ENCODE measurements at regions not wholly inside any gene's neighbourhood (a gene's known extent, or its start where the extent isn't known, plus 50 kb on each side); places are given as distances from the start of the nearest gene placed in this dataset.

- H3K79me1 ChIP-seq (ENCODE audit: insufficient read depth, low read depth, low read length, poor library complexity, severe bottlenecking): no peaks in the 10 kb centered on the region
- no peak overlapping the region for H3K9ac ChIP-seq (ENCODE audit: extremely low read depth, insufficient read length, low read length)
- H3K27ac Mint-ChIP-seq: no peak overlapping the region
- H4K8ac ChIP-seq (replicated peaks; ENCODE audit: insufficient read length, low read depth, low read length): no peak overlapping the region
- H3K4me2 ChIP-seq (ENCODE audit: insufficient read depth, insufficient read length, low read length): no peak overlapping the region
- no peak overlapping the region for H2BK5ac ChIP-seq (ENCODE audit: insufficient read length, low read length)
- no peaks in the 10 kb centered on the region for H3K79me2 ChIP-seq (ENCODE audit: insufficient read depth, low read length)
- no peak overlapping the region for H3K14ac ChIP-seq (ENCODE audit: insufficient read depth, low read length)
- H3K4me1 ChIP-seq (ENCODE audit: insufficient read depth, low read length): 0 out of 2 replicates have a peak, but pooled peaks cover 2% of the 10 kb centered on the region
- H4K20me1 ChIP-seq (ENCODE audit: control insufficient read depth, insufficient read depth, insufficient read length): no peaks in the 10 kb centered on the region
- no peak overlapping the region for H2BK120ac ChIP-seq (ENCODE audit: low read depth, low read length, poor library complexity, severe bottlenecking)
- H3K23me2 ChIP-seq (ENCODE audit: insufficient read length, low read depth, low read length, poor library complexity, severe bottlenecking): no peaks in the 10 kb centered on the region
- H3K4me3 Mint-ChIP-seq: no peak overlapping the region
- no peak overlapping the region for H3K4ac ChIP-seq (ENCODE audit: low read depth, low read length)
- H3K36me3 Mint-ChIP-seq (ENCODE audit: insufficient read depth in 1 of 3, low read depth in 3 of 3): no peaks in the 10 kb centered on the region
- H3K23ac ChIP-seq (ENCODE audit: insufficient read length, low read depth, low read length): no peak overlapping the region
- no peak for DNase-seq
- TF ChIP-seq, protein P1, sequence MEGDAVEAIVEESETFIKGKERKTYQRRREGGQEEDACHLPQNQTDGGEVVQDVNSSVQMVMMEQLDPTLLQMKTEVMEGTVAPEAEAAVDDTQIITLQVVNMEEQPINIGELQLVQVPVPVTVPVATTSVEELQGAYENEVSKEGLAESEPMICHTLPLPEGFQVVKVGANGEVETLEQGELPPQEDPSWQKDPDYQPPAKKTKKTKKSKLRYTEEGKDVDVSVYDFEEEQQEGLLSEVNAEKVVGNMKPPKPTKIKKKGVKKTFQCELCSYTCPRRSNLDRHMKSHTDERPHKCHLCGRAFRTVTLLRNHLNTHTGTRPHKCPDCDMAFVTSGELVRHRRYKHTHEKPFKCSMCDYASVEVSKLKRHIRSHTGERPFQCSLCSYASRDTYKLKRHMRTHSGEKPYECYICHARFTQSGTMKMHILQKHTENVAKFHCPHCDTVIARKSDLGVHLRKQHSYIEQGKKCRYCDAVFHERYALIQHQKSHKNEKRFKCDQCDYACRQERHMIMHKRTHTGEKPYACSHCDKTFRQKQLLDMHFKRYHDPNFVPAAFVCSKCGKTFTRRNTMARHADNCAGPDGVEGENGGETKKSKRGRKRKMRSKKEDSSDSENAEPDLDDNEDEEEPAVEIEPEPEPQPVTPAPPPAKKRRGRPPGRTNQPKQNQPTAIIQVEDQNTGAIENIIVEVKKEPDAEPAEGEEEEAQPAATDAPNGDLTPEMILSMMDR (conservative IDR thresholded peaks at IDR 0.05): no peak
- no peak overlapping the region for H3K18ac ChIP-seq (ENCODE audit: insufficient read length, low read depth, low read length)
- peaks cover 3 to 9% of the 10 kb centered on the region in 2 experiments; a peak in 1 of 4 replicates for H3K4me1 Mint-ChIP-seq
- no peak overlapping the region for H3K56ac ChIP-seq (ENCODE audit: insufficient read length, low read depth, low read length)
- H4K5ac ChIP-seq (ENCODE audit: insufficient read length, low read depth, low read length): no peak overlapping the region
- no peaks in the 10 kb centered on the region for H3K27me3 ChIP-seq (ENCODE audit: insufficient read depth, low read length)
- H3K27ac ChIP-seq (ENCODE audit: insufficient read length, low read depth, low read length): no peak overlapping the region
- H3T11ph ChIP-seq (ENCODE audit: low read length): no peak overlapping the region
- no peaks in the 10 kb centered on the region for H3K9me3 ChIP-seq (ENCODE audit: control insufficient read depth, low read depth, low read length)
- H3K27me3 Mint-ChIP-seq (ENCODE audit: low read depth): no peaks in the 10 kb centered on the region; the same call in 1 of the 2 replicates
- H2BK15ac ChIP-seq (ENCODE audit: low read depth, low read length): no peak overlapping the region
- H2AK5ac ChIP-seq (ENCODE audit: insufficient read length, low read length): no peak overlapping the region
- H4K91ac ChIP-seq (ENCODE audit: insufficient read length, low read depth, low read length): no peak overlapping the region
- no peak overlapping the region for H2AFZ ChIP-seq (ENCODE audit: low read length)
- no peak overlapping the region for H2BK20ac ChIP-seq (ENCODE audit: low read depth, low read length, poor library complexity, severe bottlenecking)
- H3K9me3 Mint-ChIP-seq: no peaks in the 10 kb centered on the region
- H2BK12ac ChIP-seq (ENCODE audit: insufficient read length, low read depth, low read length): no peak overlapping the region
These were observed 445.2 kb downstream of the IRS1 start for GRCh38 chr2:226354434-226354833.

Data from H9 (cell line).